ENCODE measurements at regions not wholly inside any gene's neighbourhood (a gene's known extent, or its start where the extent isn't known, plus 50 kb on each side); places are given as distances from the start of the nearest gene placed in this dataset.

GRCh38 chr1:233728721-233729120 is 114.8 kb downstream of the KCNK1 start:
- TF ChIP-seq, protein P1, sequence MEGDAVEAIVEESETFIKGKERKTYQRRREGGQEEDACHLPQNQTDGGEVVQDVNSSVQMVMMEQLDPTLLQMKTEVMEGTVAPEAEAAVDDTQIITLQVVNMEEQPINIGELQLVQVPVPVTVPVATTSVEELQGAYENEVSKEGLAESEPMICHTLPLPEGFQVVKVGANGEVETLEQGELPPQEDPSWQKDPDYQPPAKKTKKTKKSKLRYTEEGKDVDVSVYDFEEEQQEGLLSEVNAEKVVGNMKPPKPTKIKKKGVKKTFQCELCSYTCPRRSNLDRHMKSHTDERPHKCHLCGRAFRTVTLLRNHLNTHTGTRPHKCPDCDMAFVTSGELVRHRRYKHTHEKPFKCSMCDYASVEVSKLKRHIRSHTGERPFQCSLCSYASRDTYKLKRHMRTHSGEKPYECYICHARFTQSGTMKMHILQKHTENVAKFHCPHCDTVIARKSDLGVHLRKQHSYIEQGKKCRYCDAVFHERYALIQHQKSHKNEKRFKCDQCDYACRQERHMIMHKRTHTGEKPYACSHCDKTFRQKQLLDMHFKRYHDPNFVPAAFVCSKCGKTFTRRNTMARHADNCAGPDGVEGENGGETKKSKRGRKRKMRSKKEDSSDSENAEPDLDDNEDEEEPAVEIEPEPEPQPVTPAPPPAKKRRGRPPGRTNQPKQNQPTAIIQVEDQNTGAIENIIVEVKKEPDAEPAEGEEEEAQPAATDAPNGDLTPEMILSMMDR (conservative IDR thresholded peaks at IDR 0.05): no peak
- no peak for TF ChIP-seq EZH2 (IDR thresholded peaks at IDR 0.05; ENCODE audit: low read depth)

All from PC-9 (cell line).